ENCODE measurements at regions not wholly inside any gene's neighbourhood (a gene's known extent, or its start where the extent isn't known, plus 50 kb on each side); places are given as distances from the start of the nearest gene placed in this dataset.

DNA sequence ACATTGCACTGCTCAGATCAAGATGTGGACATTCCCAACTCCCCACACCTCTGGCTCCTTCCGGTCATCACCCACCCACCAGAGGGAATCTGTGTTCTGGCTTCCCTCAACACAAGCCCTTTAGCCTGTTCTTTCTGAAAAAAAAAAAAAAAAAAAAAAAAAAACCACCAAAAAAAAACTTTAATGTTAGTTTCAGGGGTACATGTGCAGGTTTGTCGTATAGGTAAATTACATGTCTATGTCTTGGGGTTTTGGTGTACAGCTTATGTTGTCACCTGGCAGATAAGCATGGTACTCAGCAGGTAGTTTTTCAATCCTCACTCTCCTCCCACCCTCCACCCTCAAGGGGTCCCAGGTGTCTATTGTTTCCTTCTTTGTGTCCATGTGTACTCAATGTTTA, 135.8 kb upstream of the FOXA2 start:
- no peak overlapping the region for H3K4me2 ChIP-seq (ENCODE audit: control insufficient read depth, insufficient read depth)
- DNase-seq (ENCODE audit: low read depth, low spot score) (no peak), ATAC-seq (no peak), FAIRE-seq (no peak)
- H3K36me3 ChIP-seq (ENCODE audit: control insufficient read depth in 2 of 2, insufficient read depth in 2 of 2, low read length in 1 of 2): no peaks in the 10 kb centered on the region
- H3K27ac ChIP-seq (ENCODE audit: control insufficient read depth, insufficient read depth): no peak overlapping the region
- in situ Hi-C loops (cut with MboI) (no loop called here), intact Hi-C loops (cut with micrococcal nuclease; ENCODE audit: unreplicated experiment) (no loop called here)
- ChIA-PET POLR2A (interaction anchor here (0.7 kb wide), 1 partner anchor 84 kb away, joined by 13 read pairs; no protein-coding TSS in a partner anchor), CTCF (interaction anchor here (0.7 kb wide), 2 partner anchors 406 to 573 kb away, joined by 3 read pairs; no protein-coding TSS in a partner anchor), RAD21 (ENCODE audit: unreplicated experiment) (no interaction called here), SMC1A (ENCODE audit: uncharacterized antibody, unreplicated experiment) (no interaction called here)
- H3K9ac ChIP-seq (ENCODE audit: control insufficient read depth, insufficient read depth, low read length): no peak overlapping the region
- 75% methylated on average over 2 of the region's 2 CpGs for WGBS (ENCODE audit: insufficient coverage, insufficient replicate concordance, low lambda C conversion rate, missing lambda C conversion rate)
- BruUV-seq (replicated peaks): no TSS peak
- H4K20me1 ChIP-seq (ENCODE audit: control insufficient read depth, insufficient read depth): no peaks in the 10 kb centered on the region
- no peaks in the 10 kb centered on the region; a peak in 2 of 4 replicates for H3K27me3 ChIP-seq (replicated peaks in 1 of 2; ENCODE audit: control insufficient read depth in 2 of 2, insufficient read depth in 2 of 2, low read length in 1 of 2)
- H3K79me2 ChIP-seq (ENCODE audit: control insufficient read depth, insufficient read depth, low read length): no peaks in the 10 kb centered on the region
- no peak overlapping the region for H3K4me3 ChIP-seq
- no peak for TF ChIP-seq CHD2 (IDR thresholded peaks at IDR 0.05; ENCODE audit: borderline replicate concordance, low read depth, low read length)
- TF ChIP-seq MXI1 (IDR thresholded peaks at IDR 0.05; ENCODE audit: low read depth, low read length): no peak
- TF ChIP-seq, protein P1, sequence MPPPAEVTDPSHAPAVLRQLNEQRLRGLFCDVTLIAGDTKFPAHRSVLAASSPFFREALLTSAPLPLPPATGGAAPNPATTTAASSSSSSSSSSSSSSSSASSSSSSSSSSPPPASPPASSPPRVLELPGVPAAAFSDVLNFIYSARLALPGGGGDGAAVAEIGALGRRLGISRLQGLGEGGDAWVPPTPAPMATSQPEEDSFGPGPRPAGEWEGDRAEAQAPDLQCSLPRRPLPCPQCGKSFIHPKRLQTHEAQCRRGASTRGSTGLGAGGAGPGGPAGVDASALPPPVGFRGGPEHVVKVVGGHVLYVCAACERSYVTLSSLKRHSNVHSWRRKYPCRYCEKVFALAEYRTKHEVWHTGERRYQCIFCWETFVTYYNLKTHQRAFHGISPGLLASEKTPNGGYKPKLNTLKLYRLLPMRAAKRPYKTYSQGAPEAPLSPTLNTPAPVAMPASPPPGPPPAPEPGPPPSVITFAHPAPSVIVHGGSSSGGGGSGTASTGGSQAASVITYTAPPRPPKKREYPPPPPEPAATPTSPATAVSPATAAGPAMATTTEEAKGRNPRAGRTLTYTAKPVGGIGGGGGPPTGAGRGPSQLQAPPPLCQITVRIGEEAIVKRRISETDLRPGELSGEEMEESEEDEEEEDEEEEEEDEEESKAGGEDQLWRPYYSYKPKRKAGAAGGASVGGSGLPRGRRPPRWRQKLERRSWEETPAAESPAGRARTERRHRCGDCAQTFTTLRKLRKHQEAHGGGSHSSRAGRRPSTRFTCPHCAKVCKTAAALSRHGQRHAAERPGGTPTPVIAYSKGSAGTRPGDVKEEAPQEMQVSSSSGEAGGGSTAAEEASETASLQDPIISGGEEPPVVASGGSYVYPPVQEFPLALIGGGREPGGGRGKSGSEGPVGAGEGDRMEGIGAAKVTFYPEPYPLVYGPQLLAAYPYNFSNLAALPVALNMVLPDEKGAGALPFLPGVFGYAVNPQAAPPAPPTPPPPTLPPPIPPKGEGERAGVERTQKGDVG (CRISPR knock-in tag; IDR thresholded peaks at IDR 0.05): no peak
- no peak for TF ChIP-seq RBBP5 (conservative IDR thresholded peaks at IDR 0.05)
- TF ChIP-seq HCFC1 (IDR thresholded peaks at IDR 0.05; ENCODE audit: low read length): no peak
- no peak for TF ChIP-seq ZNF217 (IDR thresholded peaks at IDR 0.05)
- TF ChIP-seq JUND (IDR thresholded peaks at IDR 0.05; ENCODE audit: low read depth, low read length): no peak
- no peak for TF ChIP-seq SUPT20H (IDR thresholded peaks at IDR 0.05; ENCODE audit: borderline replicate concordance, control insufficient read depth, low read depth, low read length)
- no peak for TF ChIP-seq NBN (IDR thresholded peaks at IDR 0.05)
- TF ChIP-seq TCF3 (IDR thresholded peaks at IDR 0.05; ENCODE audit: borderline replicate concordance, insufficient read depth, low read depth, low read length): no peak
- no peak for TF ChIP-seq IKZF1 (conservative IDR thresholded peaks at IDR 0.05)
- no peak for TF ChIP-seq ZNF274 (IDR thresholded peaks at IDR 0.05; ENCODE audit: insufficient read depth, insufficient read length)
- TF ChIP-seq, protein P2, sequence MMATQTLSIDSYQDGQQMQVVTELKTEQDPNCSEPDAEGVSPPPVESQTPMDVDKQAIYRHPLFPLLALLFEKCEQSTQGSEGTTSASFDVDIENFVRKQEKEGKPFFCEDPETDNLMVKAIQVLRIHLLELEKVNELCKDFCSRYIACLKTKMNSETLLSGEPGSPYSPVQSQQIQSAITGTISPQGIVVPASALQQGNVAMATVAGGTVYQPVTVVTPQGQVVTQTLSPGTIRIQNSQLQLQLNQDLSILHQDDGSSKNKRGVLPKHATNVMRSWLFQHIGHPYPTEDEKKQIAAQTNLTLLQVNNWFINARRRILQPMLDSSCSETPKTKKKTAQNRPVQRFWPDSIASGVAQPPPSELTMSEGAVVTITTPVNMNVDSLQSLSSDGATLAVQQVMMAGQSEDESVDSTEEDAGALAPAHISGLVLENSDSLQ (IDR thresholded peaks at IDR 0.05): no peak
- TF ChIP-seq, protein P3, sequence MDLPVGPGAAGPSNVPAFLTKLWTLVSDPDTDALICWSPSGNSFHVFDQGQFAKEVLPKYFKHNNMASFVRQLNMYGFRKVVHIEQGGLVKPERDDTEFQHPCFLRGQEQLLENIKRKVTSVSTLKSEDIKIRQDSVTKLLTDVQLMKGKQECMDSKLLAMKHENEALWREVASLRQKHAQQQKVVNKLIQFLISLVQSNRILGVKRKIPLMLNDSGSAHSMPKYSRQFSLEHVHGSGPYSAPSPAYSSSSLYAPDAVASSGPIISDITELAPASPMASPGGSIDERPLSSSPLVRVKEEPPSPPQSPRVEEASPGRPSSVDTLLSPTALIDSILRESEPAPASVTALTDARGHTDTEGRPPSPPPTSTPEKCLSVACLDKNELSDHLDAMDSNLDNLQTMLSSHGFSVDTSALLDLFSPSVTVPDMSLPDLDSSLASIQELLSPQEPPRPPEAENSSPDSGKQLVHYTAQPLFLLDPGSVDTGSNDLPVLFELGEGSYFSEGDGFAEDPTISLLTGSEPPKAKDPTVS (IDR thresholded peaks at IDR 0.05; ENCODE audit: low read depth, low read length): no peak
- no peak for TF ChIP-seq RFX5 (IDR thresholded peaks at IDR 0.05; ENCODE audit: low read depth, low read length)
- TF ChIP-seq YBX1 (IDR thresholded peaks at IDR 0.05): no peak
- no peaks in the 10 kb centered on the region for H3K9me3 ChIP-seq (replicated peaks; ENCODE audit: control insufficient read depth, insufficient read depth, low read length)
- no peaks in the 10 kb centered on the region for H3K4me1 ChIP-seq (ENCODE audit: control insufficient read depth, insufficient read depth, low read length)
- no peak overlapping the region for H2AFZ ChIP-seq (ENCODE audit: control insufficient read depth, low read depth, low read length)

Measured in GM12878 (cell line).